Esophagus squamous epithelium (tissue), 5 donors: ENCODE measurements at regions not wholly inside any gene's neighbourhood (a gene's known extent, or its start where the extent isn't known, plus 50 kb on each side); places are given as distances from the start of the nearest gene placed in this dataset.

Source experiments
- DNase-seq: peaks from one replicate; lab custom pipeline; 2025; lab: John Stamatoyannopoulos, UW
- H3K27ac ChIP-seq, 4 donors: fragments of 200-600 bp; sonication (generic); one replicate each; pipeline ENCODE4 v1.5.1; 2016 to 2019; ENCODE audit warnings: mild to moderate bottlenecking in 1 of 4
- H3K27me3 ChIP-seq, 4 donors: fragments of 200-600 bp; sonication (generic); 1 replicate in 3 of 4; 2 replicates in 1 of 4; pipeline versions ENCODE4 v1.5.1 to v1.6.0; 2017 to 2021; ENCODE audit warnings: antibody characterized with exemption in 1 of 4
- H3K36me3 ChIP-seq, 3 donors: fragments of 200-600 bp; sonication (generic); one replicate each; pipeline ENCODE4 v1.5.1; 2016 to 2019
- H3K4me1 ChIP-seq, 3 donors: fragments of 200-600 bp; sonication (generic); one replicate each; pipeline ENCODE4 v1.5.1; 2017 to 2019
- H3K4me3 ChIP-seq, 4 donors: fragments of 200-600 bp; sonication (generic); 1 replicate in 3 of 4; 2 replicates in 1 of 4; pipeline ENCODE4 v1.5.1; 2016 to 2019; ENCODE audit warnings: mild to moderate bottlenecking in 2 of 4, moderate library complexity in 1 of 4
- H3K9me3 ChIP-seq, 3 donors: fragments of 200-600 bp; sonication (generic); one replicate each; pipeline ENCODE4 v1.5.1; 2016 to 2019
- POLR2A ChIP-seq, 4 donors: fragments of 450-650 bp; IDR thresholded peaks; one replicate each; pipeline ENCODE4 v1.6.1; 2017; ENCODE audit warnings: antibody characterized with exemption in 4 of 4, mild to moderate bottlenecking in 4 of 4, moderate library complexity in 3 of 4
- WGBS, 2 donors: methylation state at CpG; one replicate each; pipeline ENCODE4 v1.1.5; 2018; 5-methylcytosine and 5-hydroxymethylcytosine counted together
- intact Hi-C: fragments of 100-400 bp; cut with DNase I; formaldehyde crosslinking; loops from one replicate; pipeline ENCODE4 v1.15.0; 2022
- TF ChIP-seq, protein P1 (sequence below), 6 experiments: fragments of 450-650 bp in 4 of 6; fragments of 200-600 bp in 2 of 6; sonication (generic) in 2 of 6; IDR thresholded peaks; one replicate each; pipeline ENCODE4 v1.5.1; 2016 to 2019; ENCODE audit warnings: antibody characterized with exemption in 6 of 6, mild to moderate bottlenecking in 4 of 6, moderate library complexity in 4 of 6
- donor health status: DM: yes; HTN: yes; CAD: no.

GRCh38 chr1:178637841-178638240, 87.2 kb upstream of the RALGPS2 start:
- Histone ChIP-seq H3K36me3 (no peaks in the 10 kb centered on the region), H3K27ac (no peak overlapping the region), H3K27me3 (no peaks in the 10 kb centered on the region), H3K9me3 (no peaks in the 10 kb centered on the region), H3K4me3 (no peak overlapping the region), H3K4me1 (peaks cover 0 to 19% (median 0%) of the 10 kb centered on the region in 3 donors)
- no CpG with 5 or more reads among the region's 1 CpG for WGBS, 2 donors
- no peak for DNase-seq
- TF ChIP-seq POLR2A (IDR thresholded peaks at IDR 0.05), result no peak
- intact Hi-C loops, result no loop called here

DNA sequence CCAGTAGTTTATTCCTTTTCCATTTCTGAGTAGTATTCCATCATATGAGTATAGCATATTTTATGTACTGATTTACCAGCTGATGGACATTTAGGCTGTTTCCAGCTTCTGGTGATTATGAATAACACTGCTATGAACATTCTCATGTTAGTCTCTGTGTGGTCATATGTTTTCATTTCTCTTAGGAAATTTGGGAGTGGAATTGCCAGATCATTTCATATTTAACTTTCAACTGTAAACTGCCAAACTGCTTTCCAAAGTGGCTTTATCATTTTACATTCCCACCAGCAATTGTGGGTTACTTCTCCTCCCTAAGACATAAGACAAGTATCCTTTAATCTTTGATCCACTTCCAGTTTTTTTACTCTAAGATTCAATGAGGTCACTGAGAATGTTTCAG, 85.7 kb upstream of the RALGPS2 start:
- H3K36me3 ChIP-seq, result no peaks in the 10 kb centered on the region
- intact Hi-C loops, result no loop called here
- H3K9me3 ChIP-seq, result no peaks in the 10 kb centered on the region
- H3K27me3 ChIP-seq, result no peaks in the 10 kb centered on the region
- DNase-seq, result no peak
- TF ChIP-seq, protein P1, sequence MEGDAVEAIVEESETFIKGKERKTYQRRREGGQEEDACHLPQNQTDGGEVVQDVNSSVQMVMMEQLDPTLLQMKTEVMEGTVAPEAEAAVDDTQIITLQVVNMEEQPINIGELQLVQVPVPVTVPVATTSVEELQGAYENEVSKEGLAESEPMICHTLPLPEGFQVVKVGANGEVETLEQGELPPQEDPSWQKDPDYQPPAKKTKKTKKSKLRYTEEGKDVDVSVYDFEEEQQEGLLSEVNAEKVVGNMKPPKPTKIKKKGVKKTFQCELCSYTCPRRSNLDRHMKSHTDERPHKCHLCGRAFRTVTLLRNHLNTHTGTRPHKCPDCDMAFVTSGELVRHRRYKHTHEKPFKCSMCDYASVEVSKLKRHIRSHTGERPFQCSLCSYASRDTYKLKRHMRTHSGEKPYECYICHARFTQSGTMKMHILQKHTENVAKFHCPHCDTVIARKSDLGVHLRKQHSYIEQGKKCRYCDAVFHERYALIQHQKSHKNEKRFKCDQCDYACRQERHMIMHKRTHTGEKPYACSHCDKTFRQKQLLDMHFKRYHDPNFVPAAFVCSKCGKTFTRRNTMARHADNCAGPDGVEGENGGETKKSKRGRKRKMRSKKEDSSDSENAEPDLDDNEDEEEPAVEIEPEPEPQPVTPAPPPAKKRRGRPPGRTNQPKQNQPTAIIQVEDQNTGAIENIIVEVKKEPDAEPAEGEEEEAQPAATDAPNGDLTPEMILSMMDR (IDR thresholded peaks at IDR 0.05), result no peak
- TF ChIP-seq POLR2A (IDR thresholded peaks at IDR 0.05), result no peak
- H3K27ac ChIP-seq, result no peak overlapping the region
- H3K4me3 ChIP-seq, result no peak overlapping the region
- peaks cover 0 to 22% (median 0%) of the 10 kb centered on the region in 3 donors for H3K4me1 ChIP-seq

DNA sequence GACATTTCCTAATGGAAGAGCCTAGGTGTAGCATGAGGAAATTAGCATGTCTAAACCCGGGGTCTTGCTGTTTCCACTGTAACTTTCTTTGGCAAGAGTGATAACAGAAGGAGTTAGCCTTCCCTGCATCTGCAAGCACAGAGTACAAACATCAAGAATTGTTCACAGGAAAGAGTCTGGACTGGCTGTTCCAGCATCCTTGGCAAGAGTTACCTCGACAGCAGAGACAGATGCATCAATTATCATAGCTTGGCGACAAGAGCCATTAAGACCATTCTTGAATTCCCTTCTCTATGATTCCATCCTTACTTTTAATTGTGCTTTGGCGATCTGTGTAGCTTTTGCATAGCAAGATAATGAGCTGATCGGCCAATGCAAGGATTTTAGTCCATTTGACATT, 82.8 kb upstream of the RALGPS2 start:
- Histone ChIP-seq H3K4me1 (peaks cover 0 to 34% (median 6%) of the 10 kb centered on the region in 3 donors), H3K27me3 (no peaks in the 10 kb centered on the region), H3K4me3 (no peak overlapping the region), H3K27ac (no peak overlapping the region), H3K36me3 (no peaks in the 10 kb centered on the region), H3K9me3 (no peaks in the 10 kb centered on the region)
- TF ChIP-seq, protein P1 (IDR thresholded peaks at IDR 0.05), result no peak
- TF ChIP-seq POLR2A (IDR thresholded peaks at IDR 0.05), result no peak
- intact Hi-C loops, result no loop called here
- WGBS, 2 donors, result 67 to 68% methylated on average over 5 of the region's 5 CpGs
- DNase-seq, result no peak

GRCh38 chr1:178643349-178643748, 81.7 kb upstream of the RALGPS2 start:
- Histone ChIP-seq H3K4me3 (no peak overlapping the region), H3K9me3 (no peaks in the 10 kb centered on the region), H3K27ac (no peak overlapping the region), H3K4me1 (peaks cover 0 to 34% (median 6%) of the 10 kb centered on the region in 3 donors), H3K27me3 (no peaks in the 10 kb centered on the region), H3K36me3 (no peaks in the 10 kb centered on the region)
- no peak for TF ChIP-seq POLR2A (IDR thresholded peaks at IDR 0.05)
- TF ChIP-seq, protein P1 (IDR thresholded peaks at IDR 0.05), result no peak
- 90 to 94% methylated on average over 4 of the region's 4 CpGs for WGBS, 2 donors
- no peak for DNase-seq
- intact Hi-C loops, result no loop called here

- WGBS, 2 donors, result 91% methylated on average over 6 of the region's 6 CpGs
- no peaks in the 10 kb centered on the region for H3K9me3 ChIP-seq
- no peaks in the 10 kb centered on the region for H3K27me3 ChIP-seq
- peaks cover 0 to 34% (median 6%) of the 10 kb centered on the region in 3 donors for H3K4me1 ChIP-seq
- H3K4me3 ChIP-seq, result no peak overlapping the region
- DNase-seq, result no peak
- TF ChIP-seq POLR2A (IDR thresholded peaks at IDR 0.05), result no peak
- TF ChIP-seq, protein P1 (IDR thresholded peaks at IDR 0.05), result no peak
- intact Hi-C loops, result no loop called here
- H3K36me3 ChIP-seq, result no peaks in the 10 kb centered on the region
- H3K27ac ChIP-seq, result no peak overlapping the region
Measured at GRCh38 chr1:178643831-178644230, 81.2 kb upstream of the RALGPS2 start.
